ENCODE measurements at regions not wholly inside any gene's neighbourhood (a gene's known extent, or its start where the extent isn't known, plus 50 kb on each side); places are given as distances from the start of the nearest gene placed in this dataset.
"Not testable (repeated sequence)": the region's sequence is repeated elsewhere in the genome, so short reads cannot be mapped to it uniquely, and the experiment has no call there.

DNA sequence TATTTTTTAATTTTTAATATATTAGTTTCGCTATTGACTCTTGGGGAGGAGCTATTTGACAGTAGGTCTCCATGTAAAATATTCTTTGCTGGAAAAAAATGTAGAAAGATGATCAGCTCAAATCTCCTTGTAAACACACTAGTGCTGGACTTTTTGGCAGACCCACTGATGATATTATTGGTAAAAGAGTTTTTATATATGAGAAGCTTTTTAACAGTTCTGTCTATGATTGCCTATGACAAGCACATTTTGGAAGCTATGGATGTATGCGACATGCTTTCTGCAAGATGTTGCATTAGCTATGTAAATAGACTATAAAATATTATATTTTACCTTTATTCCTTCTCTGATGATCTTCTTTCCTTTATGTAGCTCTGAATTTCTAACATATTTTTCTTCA, 928.5 kb downstream of the DNAJB9 start:
- DNase-seq: no peak

DNA sequence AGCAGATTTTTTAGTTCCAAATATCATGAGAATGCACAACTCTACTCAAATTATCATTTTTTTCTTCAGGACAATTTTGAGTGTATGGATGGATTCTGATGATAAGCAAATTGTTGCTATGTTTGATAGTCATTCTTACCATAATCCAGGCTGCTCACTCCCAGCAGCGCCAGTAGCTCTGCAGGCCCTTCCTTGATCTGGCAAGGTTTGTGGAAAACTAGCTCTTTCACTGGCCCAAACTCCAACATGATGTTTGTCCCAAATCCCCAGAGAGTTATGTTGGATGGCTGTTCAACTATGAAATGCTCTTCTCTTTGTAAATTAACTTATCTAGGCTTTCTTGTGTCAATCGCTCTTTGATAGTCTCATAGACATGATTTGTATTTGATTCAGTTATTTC, 933.7 kb downstream of the DNAJB9 start:
- no peak for DNase-seq

GRCh38 chr7:109522585-109522984, 952.9 kb downstream of the DNAJB9 start:
- DNase-seq: no peak

- no peak for DNase-seq
Measured at GRCh38 chr7:109527833-109528232, 958.2 kb downstream of the DNAJB9 start.

DNA sequence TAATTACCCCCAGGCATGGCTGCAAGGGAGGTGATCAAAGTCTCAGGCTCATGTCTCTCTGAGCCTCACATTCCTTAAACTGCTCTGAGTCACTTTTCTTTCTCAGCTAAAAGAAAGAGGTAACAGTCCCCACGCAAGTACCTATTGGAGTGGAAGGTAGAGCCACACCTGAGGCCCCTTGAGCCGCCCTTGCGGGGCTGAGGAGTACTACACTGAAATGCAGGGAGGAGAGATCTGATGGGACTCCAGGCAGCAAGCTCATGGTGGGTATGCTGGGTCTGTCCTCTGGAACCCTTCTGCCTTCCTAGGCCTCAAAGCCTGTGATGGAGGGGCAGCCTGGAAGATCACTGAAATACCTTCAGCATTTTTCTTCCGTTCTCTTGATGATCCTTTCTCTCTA, 960.0 kb downstream of the DNAJB9 start:
- DNase-seq: no peak

GRCh38 chr7:109532262-109532992, 962.8 kb downstream of the DNAJB9 start:
- DNase-seq: no peak

GRCh38 chr7:109545686-109546085, 976.0 kb downstream of the DNAJB9 start:
- no peak for DNase-seq

DNA sequence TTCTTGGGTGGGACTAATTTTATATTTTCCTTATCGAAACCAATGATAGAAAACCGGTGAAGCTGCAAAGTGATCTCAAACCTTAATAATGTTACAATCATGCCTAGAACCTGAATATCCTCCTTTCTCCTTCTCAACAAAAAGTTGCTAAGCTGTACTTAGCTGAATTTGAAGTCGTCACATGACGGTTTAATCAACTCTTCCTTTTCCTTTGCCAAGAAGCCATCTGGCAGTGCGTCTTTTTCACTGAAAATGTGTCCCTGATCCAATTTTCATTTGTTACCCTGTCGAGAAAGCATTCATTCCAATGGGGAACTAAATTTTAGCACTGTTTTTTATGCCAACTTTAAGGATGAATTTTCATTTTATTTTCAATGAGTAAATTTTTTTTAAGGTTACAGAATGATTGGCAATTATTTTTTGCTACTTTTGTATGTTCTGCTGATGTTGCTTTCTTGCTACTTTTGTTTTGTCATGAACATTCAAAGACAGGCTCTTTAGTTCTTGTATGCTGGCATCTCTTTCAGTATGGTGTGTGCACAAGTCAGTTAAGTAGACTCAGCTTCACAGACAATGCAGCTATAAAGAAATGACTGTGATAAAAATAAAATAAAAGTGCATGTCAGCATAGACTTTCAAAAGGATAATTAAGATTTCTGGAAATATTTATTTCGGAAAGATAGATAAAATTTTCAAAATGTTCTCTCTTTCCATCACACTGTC, 980.0 kb downstream of the DNAJB9 start:
- no peak for DNase-seq

DNA sequence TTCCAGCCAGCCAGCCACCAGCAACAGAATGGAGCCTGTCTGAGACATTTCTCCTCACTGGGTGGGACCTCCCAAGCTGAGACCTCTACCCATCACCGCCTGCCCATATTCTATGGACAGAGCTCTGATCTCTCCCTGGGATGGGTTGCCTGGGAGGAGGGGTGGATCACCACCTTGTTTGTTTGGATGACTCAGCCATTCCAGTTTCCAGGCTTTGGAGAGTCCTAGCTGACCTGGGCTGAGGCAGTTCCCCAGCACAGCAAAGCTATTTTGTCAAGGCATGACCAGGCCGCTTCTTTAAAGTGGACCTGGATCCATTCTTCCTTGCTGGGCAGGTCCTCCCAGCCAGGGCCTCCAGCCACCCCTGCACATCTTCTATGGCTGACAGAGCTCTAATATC, 982.3 kb downstream of the DNAJB9 start:
- DNase-seq: no peak

DNA sequence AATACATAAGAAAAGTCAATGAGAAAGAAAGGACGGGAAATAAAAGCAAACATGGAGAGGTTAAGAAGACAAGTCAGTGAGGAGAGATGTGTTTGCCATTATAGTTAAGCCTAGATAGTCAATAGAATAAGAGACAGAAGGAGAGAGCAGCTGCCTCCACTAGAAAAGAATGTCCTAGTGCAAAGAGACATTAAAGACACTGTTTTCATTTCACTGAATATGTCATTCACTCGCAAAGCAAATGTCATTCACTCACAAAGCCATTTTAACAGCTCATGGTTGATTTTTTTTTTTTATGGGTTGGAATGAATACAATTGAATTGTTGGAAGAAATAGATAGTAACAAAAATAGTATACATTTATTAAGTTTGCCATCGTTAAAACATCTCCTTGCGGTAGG, 1007.6 kb downstream of the DNAJB9 start:
- no peak for DNase-seq

- no peak for DNase-seq
Measured at GRCh38 chr7:109579901-109580300, 1010.2 kb downstream of the DNAJB9 start.

DNA sequence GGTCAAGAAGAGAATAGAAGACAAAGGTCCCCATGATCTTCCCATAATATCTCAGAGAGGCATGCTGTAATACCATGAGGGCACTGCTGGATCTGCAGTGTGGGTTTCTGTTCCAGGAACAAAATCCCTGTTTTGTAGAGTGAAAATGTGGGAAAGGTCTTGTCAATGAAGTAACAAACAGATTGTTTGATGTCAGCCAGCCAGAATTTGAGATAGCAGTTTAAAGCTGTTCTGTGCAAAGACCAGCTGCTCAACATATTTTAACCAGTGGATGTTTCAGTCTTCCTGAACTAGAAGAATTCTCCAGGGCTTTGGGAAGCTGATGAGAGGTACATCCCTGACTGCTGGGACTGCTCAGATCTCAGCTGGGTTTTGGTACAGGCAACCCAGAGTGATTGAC, 1012.5 kb downstream of the DNAJB9 start:
- no peak for DNase-seq

DNA sequence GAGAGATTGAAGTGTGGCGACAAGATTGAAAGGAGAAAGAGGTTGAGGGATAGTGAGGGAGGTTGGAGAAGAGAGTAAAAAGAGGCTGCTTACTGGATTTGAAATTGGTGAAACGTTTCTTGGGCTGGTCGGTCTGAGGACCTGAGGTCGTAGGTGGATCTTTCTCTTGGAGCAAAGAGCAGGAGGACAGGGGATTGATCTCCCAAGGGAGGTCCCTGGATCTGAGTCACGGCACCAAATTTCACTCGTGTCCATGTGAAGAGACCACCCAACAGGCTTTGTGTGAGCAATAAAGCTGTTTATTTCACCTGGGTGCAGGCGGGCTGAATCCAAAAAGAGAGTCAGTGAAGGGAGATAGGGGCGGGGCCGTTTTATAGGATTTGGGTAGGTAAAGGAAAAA, 1027.3 kb downstream of the DNAJB9 start:
- DNase-seq: not testable (repeated sequence)

DNA sequence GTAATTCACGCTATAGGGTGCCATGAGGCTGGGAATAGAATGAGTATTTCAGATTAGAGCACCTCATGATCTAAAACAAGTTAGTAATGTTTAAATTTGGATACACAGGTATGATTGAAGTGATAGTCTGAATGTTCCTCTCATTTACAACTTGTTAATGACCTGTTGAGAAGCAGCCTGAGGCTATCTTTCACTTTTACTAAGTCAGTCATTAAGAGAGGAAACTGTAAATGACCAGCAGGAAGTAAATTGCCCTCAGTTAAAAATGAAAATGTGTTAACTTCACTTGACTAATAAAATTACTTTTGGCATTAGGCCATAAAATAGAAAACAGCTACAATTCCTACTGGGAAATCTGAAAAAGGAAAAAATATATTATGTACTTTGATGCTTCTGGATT, 1042.0 kb downstream of the DNAJB9 start:
- no peak for DNase-seq

- DNase-seq: no peak
Measured at GRCh38 chr7:109616551-109617069, 1046.9 kb downstream of the DNAJB9 start.

DNA sequence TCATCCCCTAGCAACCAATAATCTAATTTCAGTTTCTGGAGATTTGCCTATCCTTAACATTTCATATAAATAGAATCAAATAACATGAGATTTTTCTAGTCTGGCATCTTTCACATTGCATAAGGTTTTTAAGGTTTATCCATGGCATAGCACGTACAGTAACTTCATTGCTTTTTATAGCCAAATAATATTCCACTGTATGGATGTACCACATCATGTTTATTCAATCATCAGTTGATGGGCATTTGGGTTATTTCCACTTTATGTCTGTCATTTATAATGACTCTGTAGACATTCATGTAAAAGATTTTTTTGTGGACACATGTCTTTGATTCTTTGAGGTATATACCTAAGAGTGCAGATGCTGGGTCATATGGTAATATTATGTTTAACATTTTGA, 1052.6 kb downstream of the DNAJB9 start:
- DNase-seq: no peak

- not testable (repeated sequence) for DNase-seq
Measured at GRCh38 chr7:109632890-109633289, 1063.2 kb downstream of the DNAJB9 start.

DNA sequence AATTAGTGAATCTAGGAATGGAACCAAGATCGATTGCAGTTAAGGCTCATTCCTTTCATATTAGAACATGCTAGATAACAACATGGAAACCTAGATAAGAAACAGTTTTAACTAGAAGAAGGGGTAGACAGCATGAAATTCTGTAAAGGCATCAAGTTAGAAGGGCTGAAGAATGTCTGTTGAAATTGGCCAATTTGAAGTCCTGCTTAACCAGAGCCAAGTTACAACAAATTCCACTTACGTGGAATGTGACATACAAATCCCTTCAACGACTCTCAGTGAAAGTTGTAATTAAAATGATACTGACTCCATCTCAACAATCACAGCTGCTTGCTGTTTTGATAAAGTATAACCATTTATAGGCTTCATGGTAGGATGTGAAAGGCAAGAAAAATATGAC, 1065.7 kb downstream of the DNAJB9 start:
- no peak for DNase-seq

DNA sequence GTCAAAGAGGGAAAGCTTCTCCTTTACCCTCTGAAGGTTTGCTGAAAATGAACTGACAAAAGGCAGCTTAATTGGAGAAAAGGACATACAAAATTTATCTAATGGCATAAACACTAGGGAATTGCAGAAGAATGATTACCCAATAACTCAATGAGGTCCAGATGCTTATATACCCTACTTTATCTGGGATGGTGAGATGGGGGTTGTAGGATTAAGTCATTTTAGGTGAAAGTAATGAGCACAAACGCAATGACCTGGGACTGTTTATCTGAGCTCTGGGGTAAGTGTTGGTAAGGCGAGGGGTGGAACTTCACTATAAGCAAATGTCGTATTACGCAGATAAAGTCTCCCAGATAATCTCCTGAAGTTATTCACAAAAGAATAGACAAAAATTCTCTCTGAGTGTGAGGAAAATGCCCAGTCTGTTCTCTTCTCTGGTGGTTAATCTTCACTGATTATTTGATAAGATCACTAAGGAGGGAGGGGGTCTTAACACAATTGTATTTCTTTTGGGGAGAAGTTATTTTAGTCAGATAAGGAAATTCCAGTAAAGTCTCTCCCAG, 1067.8 kb downstream of the DNAJB9 start:
- no peak for DNase-seq

DNA sequence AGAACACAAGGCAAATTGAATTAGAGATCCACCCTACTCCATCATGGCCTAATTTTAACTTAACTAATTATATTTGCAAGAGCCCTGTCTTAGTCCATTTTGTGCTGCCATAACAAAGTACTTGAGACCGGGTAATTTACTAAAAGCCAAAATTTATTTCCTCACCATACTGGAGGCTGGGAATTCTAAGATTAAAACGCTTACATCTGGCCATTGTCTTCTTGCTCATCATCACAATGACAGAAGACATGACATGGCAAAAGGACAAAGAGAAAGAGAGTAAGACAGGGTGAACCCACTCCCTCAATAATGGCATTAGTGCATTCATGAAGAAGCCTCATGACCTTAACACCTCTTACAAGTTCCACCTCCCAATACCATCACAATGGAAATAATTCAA, 1068.6 kb downstream of the DNAJB9 start:
- no peak for DNase-seq

DNA sequence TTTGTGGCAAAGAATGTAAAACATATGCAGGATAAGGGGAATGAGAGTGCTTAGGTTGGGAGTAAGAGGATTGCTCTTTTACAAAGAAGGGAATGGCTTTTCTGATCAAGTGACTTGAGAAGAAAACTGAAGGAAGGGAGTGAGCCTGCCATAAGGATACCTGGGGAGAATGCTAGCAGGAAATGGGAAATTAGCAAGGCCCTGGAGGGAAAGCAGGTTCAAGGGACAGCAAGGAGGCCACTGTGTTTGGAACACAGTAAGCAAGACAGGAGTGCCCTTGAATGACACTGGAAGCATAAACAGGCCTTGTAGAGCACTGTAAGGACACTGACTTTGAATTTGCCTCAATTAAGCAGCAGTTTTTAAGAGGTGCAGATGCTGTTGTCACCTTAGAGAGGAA, 1069.9 kb downstream of the DNAJB9 start:
- DNase-seq: no peak

- DNase-seq: no peak
Measured at GRCh38 chr7:109641445-109641844, 1071.8 kb downstream of the DNAJB9 start.

DNA sequence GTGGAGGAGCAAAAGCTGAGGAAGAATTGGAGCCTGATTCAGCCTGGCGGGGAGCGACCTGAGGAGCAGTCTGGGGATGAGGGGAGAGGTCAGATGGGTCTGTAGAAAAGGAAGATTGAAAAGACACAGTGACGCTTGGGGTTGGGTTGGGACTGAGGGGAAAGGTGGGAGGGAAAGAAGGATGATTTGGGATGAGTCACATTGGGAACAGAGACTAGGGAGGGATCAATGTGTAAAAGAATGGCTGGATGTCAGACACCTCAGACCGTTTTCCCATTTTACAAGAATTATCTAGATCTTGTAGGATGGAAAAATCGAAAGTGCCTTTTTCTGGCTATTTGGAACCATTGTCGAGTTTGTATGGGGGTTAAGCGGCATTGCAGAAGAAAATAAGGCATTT, 1076.5 kb downstream of the DNAJB9 start:
- no peak for DNase-seq

GRCh38 chr7:109646594-109646993, 1076.9 kb downstream of the DNAJB9 start:
- DNase-seq: not testable (repeated sequence)

Data from activated effector memory CD4-positive, alpha-beta T cell treated with anti-CD3 and anti-CD28 coated beads, Interleukin-2, amount 50 U/mL, for 16 hours (primary cell).